ENCODE measurements at regions not wholly inside any gene's neighbourhood (a gene's known extent, or its start where the extent isn't known, plus 50 kb on each side); places are given as distances from the start of the nearest gene placed in this dataset.

DNA sequence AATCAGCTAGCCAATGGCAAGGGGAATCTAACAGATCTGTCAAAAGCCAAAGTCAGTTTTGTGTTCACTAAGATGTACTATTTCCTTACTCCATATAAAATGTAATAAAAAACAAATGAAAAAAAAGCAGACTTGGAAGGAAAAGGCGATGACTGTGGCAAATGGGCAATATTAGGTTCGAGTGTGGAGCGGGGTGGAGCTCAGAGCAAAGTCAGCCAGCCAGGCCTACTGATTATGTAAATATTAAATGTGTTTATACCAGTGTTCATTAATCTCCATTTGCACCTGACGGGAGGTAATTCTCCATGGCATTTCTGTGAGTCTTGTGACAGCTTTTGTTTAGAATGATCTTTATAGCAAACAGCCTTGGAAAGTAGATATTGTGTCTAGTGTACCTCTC, 96.2 kb upstream of the KCNMB2 start:
- intact Hi-C loops (cut with micrococcal nuclease) = no loop called here

DNA sequence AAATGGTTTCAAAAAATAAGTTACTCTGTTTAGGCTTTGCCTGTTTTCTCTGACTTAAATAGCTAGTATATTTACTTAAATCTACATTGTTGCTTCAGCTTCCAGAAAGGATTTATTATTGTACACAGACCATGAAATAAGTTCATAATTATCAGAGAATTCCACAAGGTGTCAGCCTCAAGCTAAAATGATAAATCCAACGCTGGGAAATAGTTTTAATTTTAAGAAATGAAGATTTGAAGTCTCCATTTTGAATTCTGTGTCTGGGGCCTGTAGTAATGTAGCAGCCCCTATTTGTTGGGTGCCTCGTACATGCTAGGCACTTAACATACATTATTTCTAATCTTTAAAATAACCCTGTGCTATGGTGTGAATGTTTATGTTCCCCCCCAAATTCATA, 92.6 kb upstream of the KCNMB2 start:
- intact Hi-C loops (cut with micrococcal nuclease) = no loop called here

DNA sequence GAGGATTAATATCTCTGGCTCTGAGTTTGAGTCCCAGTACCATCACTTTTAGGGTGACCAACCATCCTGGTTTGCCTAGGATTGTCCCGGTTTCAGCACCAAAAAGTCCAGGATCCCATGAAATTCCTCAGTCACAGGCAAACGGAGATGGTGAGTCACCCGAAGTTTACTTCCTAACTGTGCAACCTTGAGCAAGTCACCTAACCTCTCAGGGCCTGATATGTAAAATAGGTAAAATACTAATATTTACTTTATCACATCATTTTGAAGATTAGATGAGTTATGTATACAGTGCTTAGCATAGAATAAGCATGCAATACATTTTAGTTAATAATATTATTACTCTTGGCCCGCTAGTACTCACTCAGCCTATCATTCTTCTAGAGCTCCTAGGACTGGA, 91.1 kb upstream of the KCNMB2 start:
- intact Hi-C loops (cut with micrococcal nuclease) = no loop called here

DNA sequence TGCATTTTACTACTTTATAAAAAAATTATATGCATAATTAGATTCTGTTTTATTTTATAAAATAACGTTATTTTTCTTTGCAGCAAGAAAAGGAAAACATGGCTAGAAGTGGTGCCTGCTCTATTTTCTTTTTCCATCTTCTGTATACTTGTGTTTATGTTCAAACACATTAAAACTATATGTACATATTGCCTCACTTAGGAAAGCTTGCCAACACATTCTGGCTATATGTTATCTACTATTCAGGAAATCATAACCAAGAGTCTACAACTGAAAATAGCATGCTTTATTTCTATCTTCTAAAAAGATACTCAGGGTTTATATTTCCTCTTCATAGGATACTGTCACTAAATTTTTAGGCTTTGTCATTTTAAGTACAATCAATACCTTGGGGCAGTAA, 90.2 kb upstream of the KCNMB2 start:
- intact Hi-C loops (cut with micrococcal nuclease) = no loop called here

DNA sequence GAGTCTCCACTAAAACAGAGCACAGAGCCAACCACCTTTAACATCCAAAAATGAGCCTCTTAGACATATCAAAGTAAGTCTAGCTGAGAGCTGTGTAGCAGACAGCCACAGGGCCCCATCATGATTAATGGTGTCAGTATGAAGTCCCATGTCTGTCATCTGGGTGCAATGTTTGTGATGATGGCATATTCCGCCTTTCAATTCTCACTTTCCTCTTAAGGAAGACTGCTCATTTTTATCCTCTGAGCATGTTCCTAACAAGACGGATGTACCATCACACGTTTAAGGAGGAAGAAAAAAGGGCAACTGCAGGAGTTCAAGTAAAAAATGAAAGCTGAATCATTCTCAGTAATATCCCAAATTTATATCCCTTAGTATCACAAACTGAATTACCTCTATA, 85.8 kb upstream of the KCNMB2 start:
- intact Hi-C loops (cut with micrococcal nuclease) = no loop called here

DNA sequence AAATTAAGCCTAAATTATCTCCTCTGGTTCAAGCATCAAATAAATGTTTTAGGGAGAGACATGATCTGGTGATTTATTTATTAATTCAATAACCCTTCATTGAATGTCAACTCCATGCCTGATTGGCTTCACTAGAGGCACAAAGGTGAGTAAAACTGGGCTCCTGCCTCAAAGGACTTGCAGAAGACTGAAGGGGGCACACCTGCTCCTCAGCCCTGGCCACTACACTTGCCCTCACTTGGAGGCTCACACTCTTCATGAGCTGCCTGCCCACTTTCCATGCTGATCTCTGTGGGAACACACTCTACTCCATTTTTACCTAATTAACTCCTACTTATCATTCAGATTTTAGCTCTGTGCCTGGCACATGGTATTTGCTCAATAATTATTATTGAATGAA, 84.4 kb upstream of the KCNMB2 start:
- intact Hi-C loops (cut with micrococcal nuclease) = no loop called here

DNA sequence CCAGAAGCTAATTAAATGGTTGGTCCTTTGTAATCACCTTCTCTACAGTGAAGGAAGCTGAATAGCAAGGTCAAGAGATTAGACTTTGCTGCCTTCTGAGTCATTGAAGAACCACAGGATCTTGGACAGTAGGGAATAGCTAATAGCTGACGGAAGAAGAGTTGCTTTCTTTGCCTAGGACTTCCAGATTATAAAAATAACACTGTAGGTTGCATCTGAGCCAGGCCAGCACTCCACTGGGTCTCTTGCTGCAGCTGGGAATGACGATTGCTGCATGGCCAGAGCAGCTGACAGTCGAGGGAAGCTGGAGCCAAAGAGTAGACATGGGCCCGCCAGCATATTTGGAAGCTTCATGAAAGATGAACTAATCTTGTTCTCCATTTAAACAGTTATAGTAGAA, 81.5 kb upstream of the KCNMB2 start:
- intact Hi-C loops (cut with micrococcal nuclease) = no loop called here

DNA sequence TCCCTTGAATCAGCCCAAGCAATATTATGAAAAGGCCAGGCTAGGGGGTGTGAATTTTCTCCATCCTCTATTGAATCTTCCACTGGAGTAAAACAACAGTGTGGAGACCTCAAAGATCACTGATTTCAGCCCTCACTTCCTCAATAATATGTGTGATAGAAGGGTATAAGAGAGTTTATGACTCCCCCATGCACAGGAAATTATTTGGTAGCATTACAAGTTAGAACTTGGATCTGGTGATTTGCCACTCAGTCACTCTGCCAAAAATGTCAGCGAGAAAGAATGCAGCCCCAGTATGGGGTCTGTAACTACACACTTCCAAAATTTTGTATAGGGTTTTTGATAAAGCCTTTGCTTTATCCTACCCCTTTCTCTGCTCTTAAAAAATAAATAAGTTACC, 81.0 kb upstream of the KCNMB2 start:
- intact Hi-C loops (cut with micrococcal nuclease) = no loop called here

DNA sequence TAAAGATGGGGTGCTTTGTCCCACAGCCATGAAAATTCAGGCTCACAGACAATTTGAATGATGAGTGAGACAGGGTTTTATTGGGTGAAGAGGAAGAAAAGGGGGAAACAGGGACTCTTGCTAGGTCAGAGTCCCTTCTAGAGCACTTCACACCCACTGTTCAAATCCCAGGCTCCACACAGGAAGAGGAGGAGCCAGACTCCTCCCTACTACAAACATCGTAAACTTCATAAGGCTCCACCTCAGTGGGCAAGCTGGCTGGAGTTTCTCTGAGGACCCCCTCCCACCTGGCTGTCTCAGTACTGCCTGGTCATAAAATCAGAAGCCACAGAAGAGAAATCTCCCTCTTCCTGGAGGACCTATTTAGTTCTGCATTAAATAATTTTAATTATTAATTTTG, 80.3 kb upstream of the KCNMB2 start:
- intact Hi-C loops (cut with micrococcal nuclease) = no loop called here

DNA sequence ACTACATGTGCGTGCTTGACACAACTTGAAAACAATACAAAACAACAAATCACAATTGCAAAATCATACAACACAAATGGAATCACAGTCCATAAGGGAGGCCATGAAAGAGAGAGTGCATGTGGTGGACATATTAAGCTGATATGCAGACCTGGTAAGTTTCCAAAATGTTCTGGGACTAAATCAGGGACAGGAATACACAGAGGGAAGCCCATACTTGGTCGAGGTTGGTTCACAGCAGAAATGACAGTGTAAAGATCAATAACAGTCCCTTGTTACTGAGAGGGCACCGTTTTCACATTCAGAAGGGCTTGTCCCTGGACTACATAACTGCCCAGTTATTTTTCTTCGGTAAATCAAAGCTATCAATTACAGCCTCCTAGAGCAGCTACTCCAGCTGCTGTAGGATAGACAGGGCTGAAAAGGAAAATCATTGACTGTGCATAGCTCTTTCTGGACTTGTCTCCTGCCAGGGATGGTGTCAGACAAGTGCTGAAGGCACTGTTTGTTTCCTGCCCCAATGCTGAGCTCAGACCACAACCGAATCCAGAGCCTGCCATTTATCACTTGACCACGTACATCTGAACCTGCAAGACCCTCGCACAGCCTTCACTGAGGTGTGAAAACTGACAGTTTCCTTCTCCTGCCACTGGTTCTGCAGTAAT, 79.5 kb upstream of the KCNMB2 start:
- intact Hi-C loops (cut with micrococcal nuclease) = no loop called here

DNA sequence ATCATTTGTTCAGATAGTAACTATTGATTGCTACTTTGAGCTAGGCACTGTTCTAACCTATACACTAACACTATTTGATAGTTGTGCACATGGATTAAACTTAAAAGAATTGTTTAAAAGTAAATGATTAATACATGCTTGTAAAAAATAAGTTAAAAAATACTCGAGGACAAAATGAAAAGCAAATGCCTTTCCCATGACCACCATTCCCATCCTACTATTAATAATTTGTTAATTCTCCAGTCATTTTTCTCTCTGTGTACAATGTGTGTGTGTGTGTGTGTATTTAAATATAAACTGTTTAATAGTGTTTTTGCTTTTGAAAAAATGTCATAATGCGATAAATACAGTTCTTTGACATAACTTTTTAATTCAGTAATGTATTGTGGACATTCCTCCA, 78.7 kb upstream of the KCNMB2 start:
- intact Hi-C loops (cut with micrococcal nuclease) = no loop called here

DNA sequence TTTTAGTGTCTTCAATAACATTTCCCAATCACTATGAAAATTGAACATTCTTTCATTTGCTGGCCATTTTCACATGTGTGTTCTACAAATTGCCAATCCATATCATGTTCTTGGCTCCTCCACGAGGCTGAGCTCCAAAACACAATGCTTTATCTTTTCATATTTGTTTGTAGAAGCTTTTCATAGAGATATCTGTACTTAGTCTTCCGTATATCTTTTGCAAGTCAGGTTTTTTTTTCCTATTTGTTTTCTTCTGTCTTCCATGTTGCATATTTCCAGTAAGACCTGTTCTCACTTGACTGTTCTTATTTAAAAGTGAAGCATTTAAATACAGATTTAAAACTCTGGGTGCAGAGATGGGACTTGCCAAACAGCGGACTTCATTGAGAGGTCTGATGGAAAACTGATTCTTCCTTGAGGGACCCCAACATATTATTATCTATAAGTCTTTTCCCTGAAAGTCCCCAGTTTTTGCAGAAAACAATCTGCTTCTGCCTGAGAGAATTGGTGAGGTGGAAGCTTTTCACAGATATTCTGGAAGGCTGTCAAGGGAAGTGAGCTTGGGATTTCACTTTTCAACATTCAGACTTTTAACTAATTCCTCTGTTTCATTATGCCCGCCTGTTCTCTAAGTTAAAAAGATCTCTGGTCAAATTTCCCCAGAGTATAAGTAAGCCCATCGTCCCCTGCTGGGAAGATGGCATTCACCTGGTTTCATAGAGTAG, 77.8 kb upstream of the KCNMB2 start:
- intact Hi-C loops (cut with micrococcal nuclease) = no loop called here

DNA sequence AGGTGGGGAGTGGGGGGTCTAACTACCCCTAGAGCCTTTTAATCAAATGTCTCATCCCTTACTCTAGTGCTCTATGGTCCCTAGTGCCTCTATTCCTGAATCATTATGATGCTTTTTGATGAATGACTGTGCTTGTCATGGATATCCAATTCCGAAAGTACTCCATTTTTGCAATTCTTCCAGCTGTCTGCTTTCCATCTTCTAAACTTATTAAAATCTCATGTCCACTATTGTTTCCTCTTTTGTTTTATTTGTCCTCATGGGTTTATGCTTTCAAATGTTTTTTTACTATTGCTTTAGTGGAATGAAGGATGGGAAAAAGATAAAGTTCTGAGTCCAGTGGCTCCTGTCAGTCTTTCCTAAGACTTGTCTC, 77.2 kb upstream of the KCNMB2 start:
- intact Hi-C loops (cut with micrococcal nuclease) = no loop called here

DNA sequence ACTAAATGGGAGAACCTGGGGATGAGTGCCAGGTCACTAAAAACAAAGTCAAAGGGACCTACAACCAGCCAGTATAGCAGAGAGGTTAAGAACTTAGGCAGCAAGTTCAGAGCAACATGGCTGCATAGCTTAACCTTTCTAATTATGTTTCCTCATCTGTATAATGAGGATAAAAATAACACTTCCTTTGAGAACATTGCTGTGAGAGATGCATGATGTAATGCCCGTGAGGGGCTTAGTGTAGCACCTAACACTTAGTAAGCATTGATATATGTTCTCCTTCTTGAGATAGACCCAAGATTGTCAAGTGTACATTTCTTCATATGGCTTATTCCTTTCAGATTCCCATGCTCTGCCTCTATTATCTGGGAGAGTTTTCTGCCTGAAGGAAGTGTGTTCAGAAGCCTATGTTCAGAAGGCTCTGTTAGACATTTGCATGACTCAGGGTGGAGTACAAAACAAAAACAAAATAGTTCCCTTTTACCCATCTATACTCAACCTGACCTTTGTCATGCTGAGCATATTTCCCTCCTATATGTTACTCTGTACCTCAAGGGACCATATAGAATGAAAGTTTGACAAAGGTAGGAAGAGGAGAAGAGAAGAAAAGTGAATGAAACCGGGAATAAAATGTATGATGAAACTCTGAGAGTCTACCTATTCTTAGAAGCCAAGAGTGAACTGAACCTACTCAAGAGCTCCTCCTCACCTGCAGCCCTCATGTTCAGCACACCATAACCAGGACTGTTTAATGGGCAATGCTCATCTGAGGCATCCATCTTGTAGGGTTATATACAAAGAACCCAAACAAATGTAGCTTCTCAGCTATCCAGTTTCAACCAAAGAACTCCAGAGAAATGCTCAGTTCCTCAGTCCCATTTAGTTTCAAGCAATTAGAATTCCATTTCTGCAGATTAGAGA, 70.7 kb upstream of the KCNMB2 start:
- intact Hi-C loops (cut with micrococcal nuclease) = no loop called here

DNA sequence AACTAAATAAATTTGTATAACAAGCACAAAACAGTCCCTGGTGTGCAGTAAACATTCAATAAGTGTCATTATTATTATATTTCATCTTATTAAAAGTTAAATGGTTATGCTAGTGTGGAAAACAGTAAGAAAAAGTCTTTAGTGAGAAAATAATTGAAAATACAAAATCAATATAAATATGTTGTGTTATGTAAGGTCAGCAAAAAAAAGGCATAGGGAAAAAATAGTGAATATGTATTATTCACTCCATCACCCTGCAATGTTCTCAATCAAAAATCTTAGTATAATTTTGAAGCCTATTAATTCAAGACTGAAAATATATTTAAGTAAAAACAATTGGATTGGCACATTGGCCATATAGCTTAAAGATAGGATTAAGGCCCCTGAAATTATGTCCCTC, 63.3 kb upstream of the KCNMB2 start:
- intact Hi-C loops (cut with micrococcal nuclease) = no loop called here

DNA sequence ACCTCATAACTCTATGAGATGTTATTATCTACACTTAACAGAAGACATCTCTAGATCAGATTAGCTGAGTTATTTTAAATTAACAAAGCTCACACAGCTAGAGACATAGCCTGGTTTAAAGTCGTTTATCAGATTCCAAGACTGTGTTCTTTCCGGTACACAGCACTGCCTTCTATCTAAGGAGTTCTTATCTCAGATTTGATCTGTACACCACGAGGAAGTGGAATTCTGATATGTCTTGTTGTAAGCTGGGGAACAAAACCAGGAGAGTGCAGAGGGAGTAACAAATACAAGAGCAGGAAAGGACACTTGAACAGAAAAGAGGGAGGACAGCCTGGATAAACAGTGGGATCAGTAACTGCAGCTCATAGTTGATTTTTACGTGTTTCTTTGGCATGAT, 61.7 kb upstream of the KCNMB2 start:
- intact Hi-C loops (cut with micrococcal nuclease) = no loop called here

DNA sequence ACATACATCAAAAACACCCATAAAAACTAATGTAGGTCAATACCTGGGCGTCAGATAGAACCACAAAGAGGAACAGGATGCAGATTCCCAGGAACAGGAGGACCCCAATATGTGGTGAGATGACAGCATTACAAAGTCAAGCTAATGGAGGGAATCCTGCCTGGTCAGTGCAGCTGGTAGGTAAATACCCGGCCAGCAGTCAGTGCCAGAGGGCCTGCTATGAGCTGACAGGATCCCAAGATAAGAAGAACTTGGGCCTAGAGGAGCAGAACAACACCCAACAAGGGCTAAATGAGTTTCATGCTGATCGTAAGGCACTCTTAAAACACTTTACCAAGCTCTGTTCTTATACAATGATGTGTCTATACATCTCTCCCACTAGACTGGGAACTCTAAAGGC, 61.2 kb upstream of the KCNMB2 start:
- intact Hi-C loops (cut with micrococcal nuclease) = no loop called here

DNA sequence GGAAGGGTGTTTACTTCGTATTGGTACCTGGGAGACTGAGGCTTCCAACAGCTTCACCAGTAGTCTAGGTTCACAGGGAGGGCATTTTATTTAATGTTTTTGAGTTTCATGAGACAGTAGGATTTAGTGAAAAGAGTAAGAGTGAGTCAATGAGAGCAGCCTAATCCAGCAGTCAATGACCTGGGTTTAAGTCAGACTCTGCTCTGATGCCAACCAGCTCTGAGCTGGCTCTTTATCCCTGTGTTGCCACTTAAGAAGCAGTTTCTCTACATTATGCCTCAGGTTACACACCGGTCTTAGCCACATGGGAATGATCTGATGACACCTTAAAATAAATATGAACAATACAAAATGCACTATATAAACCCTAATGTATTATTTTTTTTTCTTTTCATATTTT, 59.4 kb upstream of the KCNMB2 start:
- intact Hi-C loops (cut with micrococcal nuclease) = no loop called here

DNA sequence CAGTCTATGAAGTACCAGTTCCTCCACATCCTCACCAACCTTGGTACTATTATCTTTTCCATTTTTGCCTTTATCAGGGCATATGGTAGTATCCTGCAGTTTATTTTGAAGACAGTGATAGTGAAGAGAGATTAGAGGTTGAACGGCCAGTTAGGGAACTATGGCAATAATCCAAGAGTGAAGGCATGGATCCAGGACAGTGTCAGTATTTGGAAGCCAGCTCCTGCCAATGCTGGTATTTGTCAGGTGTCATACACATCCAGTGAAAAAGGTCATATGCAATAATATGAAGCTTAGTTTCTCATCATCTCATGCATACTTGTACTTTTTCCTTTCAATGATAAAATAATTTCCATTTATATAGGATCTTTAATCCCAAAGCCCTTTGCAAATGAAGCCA, 56.8 kb upstream of the KCNMB2 start:
- intact Hi-C loops (cut with micrococcal nuclease) = no loop called here

DNA sequence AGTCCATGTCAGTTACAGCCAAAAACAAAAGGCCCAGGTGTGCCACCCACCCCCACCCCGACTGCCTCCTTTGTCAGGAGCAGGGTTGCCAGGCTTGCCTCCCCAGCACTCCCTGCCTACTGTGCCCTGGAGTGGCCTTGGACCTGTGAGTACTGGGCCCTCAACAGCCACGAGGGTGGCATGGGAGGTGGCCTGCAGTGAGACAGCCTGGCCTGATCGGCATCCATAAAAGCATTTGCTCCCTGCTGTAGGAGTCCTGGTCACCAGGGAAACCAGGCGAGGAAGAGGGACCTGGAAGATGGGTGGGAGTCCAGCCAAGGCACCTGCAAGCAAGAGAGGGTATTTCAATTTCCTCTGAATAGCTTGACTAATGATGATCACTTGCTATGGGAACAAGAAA, 56.4 kb upstream of the KCNMB2 start:
- intact Hi-C loops (cut with micrococcal nuclease) = no loop called here

DNA sequence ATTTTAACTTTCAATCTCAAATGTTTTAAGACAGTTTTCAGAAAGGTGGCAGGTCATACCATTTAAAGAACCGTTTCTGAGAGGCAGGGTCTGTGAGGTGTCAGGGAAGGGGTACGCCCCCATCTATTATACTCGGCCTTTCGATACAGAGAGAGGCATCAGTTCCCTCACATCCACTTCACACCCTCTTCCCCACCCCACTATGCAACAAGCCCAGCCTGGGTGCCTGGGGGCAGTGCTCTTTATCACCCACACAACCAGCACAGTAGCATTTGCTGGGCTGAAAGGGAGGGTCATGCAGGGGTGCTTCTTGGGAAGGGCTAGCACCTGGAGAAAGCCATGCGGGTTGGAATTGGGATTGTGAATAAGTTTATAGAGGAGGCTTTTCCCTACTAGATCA, 56.0 kb upstream of the KCNMB2 start:
- intact Hi-C loops (cut with micrococcal nuclease) = no loop called here

DNA sequence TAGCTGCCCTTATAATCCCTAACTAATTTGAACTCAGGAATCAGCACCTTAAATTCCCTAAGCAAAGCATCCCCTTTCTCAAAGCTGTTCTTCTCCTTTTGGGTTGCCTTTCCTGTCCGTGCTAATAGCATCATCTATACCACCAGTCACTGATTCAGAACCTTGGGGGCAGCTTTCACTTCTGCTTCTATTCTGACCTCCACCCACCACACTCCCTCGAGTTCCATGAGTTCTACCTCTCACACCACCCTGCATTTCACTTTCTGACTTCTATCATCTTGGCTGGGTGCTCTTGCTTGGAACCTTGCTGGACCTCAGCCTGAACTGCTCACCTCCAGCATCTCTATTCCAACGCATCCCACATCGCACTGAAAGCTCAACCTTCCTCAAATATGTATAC, 55.4 kb upstream of the KCNMB2 start:
- intact Hi-C loops (cut with micrococcal nuclease) = no loop called here

DNA sequence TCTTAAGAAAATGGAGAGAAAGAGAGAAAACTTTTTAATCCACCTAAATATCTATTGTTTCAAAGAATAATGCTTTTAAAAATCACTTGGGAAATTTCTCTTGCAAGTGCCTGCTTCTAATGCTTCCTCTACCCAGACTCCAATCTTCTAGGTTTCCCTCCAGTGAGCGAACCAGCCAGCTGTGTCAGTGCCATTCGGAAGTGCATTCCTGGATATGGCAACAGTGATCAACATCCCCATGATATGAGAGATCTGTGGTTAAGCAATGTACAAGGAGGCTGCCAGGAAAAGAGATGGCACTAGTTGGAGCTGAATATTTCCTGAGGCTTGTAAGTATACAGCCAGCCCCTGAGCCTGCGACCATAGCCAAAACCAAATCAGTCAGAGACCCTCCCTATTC, 53.3 kb upstream of the KCNMB2 start:
- intact Hi-C loops (cut with micrococcal nuclease) = no loop called here
